KMS-11 (cell line): ENCODE measurements at regions not wholly inside any gene's neighbourhood (a gene's known extent, or its start where the extent isn't known, plus 50 kb on each side); places are given as distances from the start of the nearest gene placed in this dataset.

Source experiments
- H2AFZ ChIP-seq: fragments of 200-600 bp; sonication (generic); 2 replicates; pipeline ENCODE4 v1.6.1; 2016; ENCODE audit warnings: antibody characterized with exemption, mixed run types, low read depth
- H3K27ac ChIP-seq: fragments of 200-600 bp; sonication (generic); 2 replicates; pipeline ENCODE4 v1.6.1; 2016; ENCODE audit warnings: mild to moderate bottlenecking, mixed run types
- H3K27me3 ChIP-seq: fragments of 200-600 bp; sonication (generic); 2 replicates; pipeline ENCODE4 v1.6.1; 2017; ENCODE audit warnings: mild to moderate bottlenecking, low read depth, mixed run types, moderate library complexity; ENCODE audit not compliant: insufficient read depth
- H3K36me3 ChIP-seq: fragments of 200-600 bp; sonication (generic); 2 replicates; pipeline ENCODE4 v1.6.1; 2017; ENCODE audit warnings: mild to moderate bottlenecking, mixed run types; ENCODE audit not compliant: insufficient read depth
- H3K4me1 ChIP-seq: fragments of 200-600 bp; sonication (generic); 2 replicates; pipeline ENCODE4 v1.6.1; 2016; ENCODE audit warnings: mild to moderate bottlenecking, low read depth, mixed run types; ENCODE audit not compliant: poor library complexity, severe bottlenecking
- H3K4me2 ChIP-seq: fragments of 200-600 bp; sonication (generic); 2 replicates; pipeline ENCODE4 v1.7.0; 2016; ENCODE audit warnings: mild to moderate bottlenecking, mixed run types
- H3K4me3 ChIP-seq: fragments of 200-600 bp; sonication (generic); IDR thresholded peaks from 2 replicates; pipeline ENCODE4 v1.6.1; 2017; ENCODE audit warnings: low read depth, low read length, mixed read lengths; ENCODE audit not compliant: insufficient read depth
- H3K79me2 ChIP-seq: fragments of 200-600 bp; sonication (generic); 2 replicates; pipeline ENCODE4 v1.6.1; 2016; ENCODE audit warnings: low read depth, mixed run types; ENCODE audit not compliant: insufficient read depth
- H3K9ac ChIP-seq: fragments of 200-600 bp; sonication (generic); 2 replicates; pipeline ENCODE4 v1.6.1; 2016; ENCODE audit warnings: mild to moderate bottlenecking, mixed run types
- H4K20me1 ChIP-seq: fragments of 200-600 bp; sonication (generic); 2 replicates; pipeline ENCODE4 v1.6.1; 2016; ENCODE audit warnings: mild to moderate bottlenecking, mixed run types; ENCODE audit not compliant: insufficient read depth
- TF ChIP-seq, protein P1 (sequence below): fragments of 200-600 bp; sonication (generic); conservative IDR thresholded peaks from 2 replicates; pipeline ENCODE4 v1.6.1; 2017; ENCODE audit warnings: low read depth, mild to moderate bottlenecking, antibody characterized with exemption, low read length, moderate library complexity, mixed read lengths

DNA sequence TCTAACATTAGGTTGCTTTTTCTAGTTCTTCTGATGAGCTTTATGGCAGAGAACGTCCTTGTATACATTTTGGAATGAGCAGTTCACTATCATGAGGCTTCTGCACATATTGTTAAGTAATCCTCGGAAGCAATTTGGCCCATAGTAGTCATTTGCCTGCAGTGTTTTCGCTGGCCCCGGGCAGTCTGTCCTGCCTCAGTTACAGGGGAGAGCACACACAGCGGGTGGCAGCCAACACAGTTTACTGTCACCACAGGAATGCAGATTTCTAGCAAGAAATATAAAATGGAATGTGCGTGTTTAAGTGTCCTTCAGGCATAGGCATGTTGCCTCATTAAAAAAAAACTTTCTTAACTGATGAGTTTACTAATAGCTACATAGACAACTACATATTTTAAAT is 71.5 kb upstream of the GJB6 start:
- no peaks in the 10 kb centered on the region for H4K20me1 ChIP-seq
- H2AFZ ChIP-seq: no peak overlapping the region
- H3K4me1 ChIP-seq: no peaks in the 10 kb centered on the region
- H3K27ac ChIP-seq: no peak overlapping the region
- no peaks in the 10 kb centered on the region for H3K36me3 ChIP-seq
- no peak overlapping the region for H3K4me2 ChIP-seq
- H3K79me2 ChIP-seq: no peaks in the 10 kb centered on the region
- H3K4me3 ChIP-seq: no peak overlapping the region
- TF ChIP-seq, protein P1, sequence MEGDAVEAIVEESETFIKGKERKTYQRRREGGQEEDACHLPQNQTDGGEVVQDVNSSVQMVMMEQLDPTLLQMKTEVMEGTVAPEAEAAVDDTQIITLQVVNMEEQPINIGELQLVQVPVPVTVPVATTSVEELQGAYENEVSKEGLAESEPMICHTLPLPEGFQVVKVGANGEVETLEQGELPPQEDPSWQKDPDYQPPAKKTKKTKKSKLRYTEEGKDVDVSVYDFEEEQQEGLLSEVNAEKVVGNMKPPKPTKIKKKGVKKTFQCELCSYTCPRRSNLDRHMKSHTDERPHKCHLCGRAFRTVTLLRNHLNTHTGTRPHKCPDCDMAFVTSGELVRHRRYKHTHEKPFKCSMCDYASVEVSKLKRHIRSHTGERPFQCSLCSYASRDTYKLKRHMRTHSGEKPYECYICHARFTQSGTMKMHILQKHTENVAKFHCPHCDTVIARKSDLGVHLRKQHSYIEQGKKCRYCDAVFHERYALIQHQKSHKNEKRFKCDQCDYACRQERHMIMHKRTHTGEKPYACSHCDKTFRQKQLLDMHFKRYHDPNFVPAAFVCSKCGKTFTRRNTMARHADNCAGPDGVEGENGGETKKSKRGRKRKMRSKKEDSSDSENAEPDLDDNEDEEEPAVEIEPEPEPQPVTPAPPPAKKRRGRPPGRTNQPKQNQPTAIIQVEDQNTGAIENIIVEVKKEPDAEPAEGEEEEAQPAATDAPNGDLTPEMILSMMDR: no peak
- H3K9ac ChIP-seq: no peak overlapping the region
- no peaks in the 10 kb centered on the region for H3K27me3 ChIP-seq

DNA sequence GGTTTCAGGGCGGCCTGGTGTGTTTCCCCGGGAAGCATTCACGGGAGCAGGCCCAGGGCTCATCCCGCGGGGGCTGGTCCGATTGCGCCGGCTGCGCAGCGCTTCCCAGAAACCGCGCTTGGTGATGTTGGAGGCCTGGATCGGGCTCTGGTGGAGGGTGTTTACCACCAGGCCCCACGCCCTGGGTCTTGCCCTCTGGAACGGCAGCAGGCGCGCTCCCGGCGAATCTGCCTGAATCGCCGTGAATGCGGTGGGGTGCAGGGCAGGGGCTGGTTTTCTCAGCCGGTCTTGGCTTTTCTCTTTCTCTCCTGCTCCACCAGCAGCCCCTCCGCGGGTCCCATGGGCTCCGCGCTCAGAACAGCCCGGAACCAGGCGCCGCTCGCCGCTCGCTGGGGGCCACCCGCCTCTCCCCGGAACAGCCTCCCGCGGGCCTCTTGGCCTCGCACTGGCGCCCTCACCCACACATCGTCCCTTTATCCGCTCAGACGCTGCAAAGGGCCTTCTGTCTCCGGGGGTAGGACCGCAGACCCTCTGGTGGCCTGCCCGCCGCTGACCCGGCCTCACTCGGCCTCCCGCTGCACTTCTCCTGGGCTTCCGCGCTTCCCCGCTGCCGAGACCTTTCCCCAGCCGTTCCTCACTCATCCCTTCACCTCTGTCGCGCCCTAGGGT is 69.4 kb upstream of the GJB6 start:
- H3K4me1 ChIP-seq: no peaks in the 10 kb centered on the region
- no peaks in the 10 kb centered on the region for H4K20me1 ChIP-seq
- H2AFZ ChIP-seq: no peak overlapping the region
- TF ChIP-seq, protein P1: no peak
- H3K4me2 ChIP-seq: no peak overlapping the region
- H3K79me2 ChIP-seq: no peaks in the 10 kb centered on the region
- no peak overlapping the region for H3K4me3 ChIP-seq
- H3K9ac ChIP-seq: no peak overlapping the region
- no peak overlapping the region for H3K27ac ChIP-seq
- H3K27me3 ChIP-seq: no peaks in the 10 kb centered on the region
- H3K36me3 ChIP-seq: no peaks in the 10 kb centered on the region

DNA sequence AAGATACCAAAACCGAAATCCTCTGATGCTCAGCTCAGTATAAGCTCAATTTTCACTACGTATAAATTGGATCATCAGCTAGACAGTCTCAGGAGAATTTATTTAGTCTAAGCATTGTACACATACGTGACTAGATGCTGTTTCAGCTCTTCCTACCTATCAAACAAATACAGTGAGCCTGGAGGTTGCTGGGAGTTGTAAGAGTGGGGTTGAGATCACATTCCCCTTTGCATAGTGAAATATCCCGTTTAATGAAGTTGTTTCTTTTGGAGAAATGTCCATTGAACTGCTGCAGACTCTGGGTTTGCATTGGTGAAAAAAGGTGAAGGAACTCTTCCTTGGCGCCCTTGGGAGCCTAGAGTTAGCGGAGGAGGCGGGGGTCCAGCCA is 68.9 kb upstream of the GJB6 start:
- H3K9ac ChIP-seq: no peak overlapping the region
- no peaks in the 10 kb centered on the region for H3K4me1 ChIP-seq
- H3K27ac ChIP-seq: no peak overlapping the region
- H3K27me3 ChIP-seq: no peaks in the 10 kb centered on the region
- TF ChIP-seq, protein P1: no peak
- H3K4me2 ChIP-seq: no peak overlapping the region
- H3K36me3 ChIP-seq: no peaks in the 10 kb centered on the region
- no peaks in the 10 kb centered on the region for H4K20me1 ChIP-seq
- H2AFZ ChIP-seq: no peak overlapping the region
- no peaks in the 10 kb centered on the region for H3K79me2 ChIP-seq
- H3K4me3 ChIP-seq: no peak overlapping the region

DNA sequence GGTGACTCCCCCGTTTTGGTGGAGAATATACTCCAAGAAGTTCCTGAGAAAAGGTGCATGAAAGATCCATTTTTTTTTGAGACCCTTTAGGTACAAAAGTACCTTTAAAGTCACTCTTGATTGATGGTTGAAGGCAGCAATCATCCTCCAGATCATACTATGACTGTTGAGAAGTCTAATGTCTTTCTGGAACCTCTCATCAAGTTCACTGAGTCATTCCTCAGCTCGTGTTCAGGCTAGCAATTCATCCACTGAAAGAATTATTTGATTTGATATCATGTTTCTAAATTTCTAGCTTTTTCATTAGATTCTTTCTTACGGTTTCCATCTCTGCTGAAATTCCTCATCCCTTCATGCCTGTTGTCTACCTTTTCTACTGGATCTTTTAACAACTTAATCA is 65.1 kb upstream of the GJB6 start:
- H3K9ac ChIP-seq: no peak overlapping the region
- H3K4me3 ChIP-seq: no peak overlapping the region
- H3K27me3 ChIP-seq: no peaks in the 10 kb centered on the region
- no peaks in the 10 kb centered on the region for H3K79me2 ChIP-seq
- H3K4me1 ChIP-seq: no peaks in the 10 kb centered on the region
- H2AFZ ChIP-seq: no peak overlapping the region
- no peak overlapping the region for H3K4me2 ChIP-seq
- no peaks in the 10 kb centered on the region for H4K20me1 ChIP-seq
- TF ChIP-seq, protein P1: no peak
- H3K36me3 ChIP-seq: no peaks in the 10 kb centered on the region
- no peak overlapping the region for H3K27ac ChIP-seq
